ENCODE measurements at regions not wholly inside any gene's neighbourhood (a gene's known extent, or its start where the extent isn't known, plus 50 kb on each side); places are given as distances from the start of the nearest gene placed in this dataset.

DNA sequence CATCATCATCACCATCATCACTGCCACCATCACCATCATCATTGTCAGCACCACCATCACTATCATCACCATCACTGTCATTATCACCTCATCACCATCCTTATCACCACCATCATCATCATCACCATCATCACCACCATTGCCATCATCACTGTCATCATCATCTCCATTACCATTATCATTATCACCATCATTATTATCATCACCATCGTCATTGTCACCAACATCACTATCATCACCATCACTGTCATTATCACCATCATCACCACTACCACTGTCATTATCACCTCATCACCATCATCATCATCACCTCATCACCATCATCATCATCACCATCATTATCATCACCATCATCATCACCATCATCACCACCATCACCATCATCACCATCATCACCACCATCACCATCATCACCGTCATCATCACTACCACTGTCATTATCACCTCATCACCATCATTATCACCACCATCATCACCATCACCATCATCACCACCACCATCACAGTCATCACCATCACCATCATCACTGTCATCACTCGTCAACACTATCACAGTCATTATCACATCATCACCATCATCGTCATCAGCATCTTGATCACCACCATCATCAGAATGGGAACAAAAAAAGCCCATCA, 191.1 kb downstream of the TTLL2 start:
- no peak for DNase-seq

DNA sequence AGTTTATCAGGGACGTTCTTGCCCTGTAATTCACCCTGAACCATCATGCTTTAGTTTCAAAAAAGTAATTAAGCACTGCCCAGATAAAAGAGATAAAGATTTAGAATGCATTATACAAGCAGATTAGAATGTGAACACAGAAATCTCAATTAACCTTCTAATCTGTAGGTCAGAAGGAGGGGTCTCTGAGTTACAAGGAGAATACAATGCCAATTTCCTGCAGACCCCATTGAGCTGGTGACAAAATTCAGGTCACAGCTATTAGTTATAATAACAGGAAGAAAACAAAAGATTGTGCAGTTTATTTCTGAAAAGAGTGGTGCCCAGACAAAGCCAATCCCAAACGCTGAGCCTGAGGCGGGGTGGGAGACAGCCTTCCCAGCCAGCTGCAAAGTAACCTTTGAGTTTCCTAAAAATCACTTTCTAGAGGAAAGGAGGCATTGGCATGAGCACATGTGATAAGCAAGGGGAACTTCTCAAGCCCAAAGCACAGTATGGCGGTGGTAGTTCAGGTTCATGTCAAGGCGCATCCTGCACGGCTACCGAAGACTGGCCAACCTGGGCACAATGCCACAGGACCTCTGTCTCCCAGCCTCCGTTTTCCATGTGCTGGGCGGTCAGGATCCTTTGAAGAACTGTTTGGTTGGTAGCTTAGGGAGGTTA, 192.5 kb downstream of the TTLL2 start:
- no peak for DNase-seq

DNA sequence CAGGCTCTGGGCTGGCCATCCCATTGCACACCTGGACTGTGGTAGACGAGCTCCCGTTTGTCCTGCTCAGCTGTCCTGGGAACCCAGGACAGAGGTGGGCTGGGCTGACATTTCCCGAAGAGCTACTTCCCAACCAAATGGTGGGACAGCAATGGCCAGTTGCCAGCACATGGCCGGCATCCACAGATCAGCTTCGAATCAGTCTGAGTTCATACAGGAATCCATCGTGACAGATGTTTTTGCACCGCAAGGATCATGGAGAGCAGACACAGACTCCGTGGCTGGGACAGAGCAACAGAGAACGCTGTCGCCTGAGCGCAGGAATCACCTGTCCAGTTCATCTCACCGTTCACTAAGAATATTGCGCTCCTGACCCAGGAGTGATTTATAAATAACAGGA, 198.5 kb downstream of the TTLL2 start:
- DNase-seq: no peak

DNA sequence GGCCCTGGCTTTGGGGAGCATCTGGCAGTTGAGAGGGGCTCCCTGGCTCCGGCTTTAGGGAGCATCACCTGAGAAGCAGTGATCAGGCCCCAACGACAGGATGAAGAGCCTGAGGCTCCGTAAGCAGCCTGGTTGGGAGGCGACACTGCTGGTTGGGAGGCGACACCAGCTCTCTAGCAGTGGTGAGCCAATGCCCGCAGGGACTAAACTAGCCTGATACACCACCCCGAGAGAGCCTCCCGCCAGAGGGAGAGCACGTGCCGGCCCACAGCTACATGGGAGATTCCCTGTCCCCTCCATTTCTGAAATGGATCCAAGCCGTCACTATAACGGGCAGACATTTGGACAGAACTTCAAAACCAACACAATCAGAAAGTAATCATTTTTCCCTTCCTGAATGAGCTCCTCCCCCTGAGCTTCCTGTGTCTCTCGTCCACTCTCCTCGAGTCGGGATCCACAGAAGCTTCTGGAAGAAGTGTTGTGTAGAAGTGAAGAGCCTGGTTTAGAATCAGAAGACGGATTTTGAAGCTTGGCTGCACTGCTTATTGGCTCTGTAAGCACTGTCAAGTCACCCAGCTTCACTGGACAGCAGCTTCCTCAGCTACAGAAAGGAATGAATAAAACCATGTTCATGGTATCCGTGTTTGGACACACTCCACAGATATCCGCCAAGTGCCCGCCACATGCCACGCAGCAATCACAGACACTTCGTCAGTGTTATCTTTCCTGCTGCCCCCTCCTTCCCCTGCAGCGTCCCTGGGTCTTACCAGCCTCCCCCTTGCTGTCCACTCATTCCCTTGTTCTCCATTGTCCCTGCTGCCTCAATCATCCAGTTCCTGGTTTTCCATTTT, 199.6 kb downstream of the TTLL2 start:
- DNase-seq: no peak

DNA sequence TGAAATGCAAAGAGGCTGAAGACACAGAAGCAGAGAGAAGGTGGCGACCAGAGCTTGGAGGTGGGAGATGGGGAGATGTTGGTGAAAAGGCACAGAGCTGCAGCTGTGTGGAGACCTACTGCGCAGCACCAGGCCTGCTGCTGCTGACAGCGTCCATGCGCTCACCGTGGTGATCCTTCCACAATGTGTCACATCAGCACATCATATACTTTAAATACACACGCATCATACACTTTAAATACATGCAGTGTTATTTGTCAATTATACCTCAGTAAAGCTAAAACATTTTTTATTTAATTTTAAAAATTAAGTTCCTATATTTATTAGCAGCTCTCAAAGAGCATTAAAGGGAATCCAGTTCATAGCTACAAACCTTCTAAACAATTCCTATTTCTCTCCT, 200.9 kb downstream of the TTLL2 start:
- DNase-seq: no peak

DNA sequence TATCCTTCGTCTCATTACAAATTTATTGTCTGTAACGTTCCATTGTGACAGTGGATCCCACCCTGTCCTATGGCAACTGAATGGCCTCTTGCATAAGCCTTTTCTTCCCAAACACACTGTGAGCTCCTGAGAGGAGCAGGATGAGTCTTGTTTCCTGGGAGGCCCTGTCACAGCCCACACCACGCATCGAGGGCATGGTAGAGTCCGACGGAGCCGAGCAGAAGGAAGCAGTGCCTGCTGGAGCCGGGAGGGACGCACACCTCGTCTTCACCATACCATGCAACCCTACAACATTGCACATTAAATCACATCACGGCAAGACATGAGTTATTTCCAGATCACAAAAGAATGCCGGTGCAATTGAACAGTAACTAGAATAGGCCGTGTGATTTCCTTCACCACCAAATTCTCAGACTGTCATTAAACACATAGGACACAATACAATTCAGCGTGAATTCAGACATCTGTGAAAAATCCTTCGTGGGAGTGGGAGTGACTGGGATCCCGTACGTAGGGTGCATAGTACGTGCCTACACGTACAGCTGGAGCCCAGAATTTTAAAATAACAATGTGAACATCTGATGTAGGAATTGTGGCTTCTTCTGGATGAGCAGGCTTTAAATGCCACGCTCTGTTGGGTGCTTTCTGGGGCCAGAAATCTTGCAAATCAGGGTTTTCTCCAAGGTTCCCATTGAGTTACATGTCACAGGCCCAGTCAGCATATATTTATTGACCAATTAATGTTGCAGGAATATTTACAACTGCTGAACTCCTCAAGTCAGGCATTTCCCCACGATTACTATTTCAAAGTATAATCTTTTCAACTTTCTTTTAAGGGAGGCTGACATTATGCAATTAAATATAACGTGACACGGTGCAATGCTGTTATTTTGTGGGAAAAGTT, 201.8 kb downstream of the TTLL2 start:
- DNase-seq: no peak

DNA sequence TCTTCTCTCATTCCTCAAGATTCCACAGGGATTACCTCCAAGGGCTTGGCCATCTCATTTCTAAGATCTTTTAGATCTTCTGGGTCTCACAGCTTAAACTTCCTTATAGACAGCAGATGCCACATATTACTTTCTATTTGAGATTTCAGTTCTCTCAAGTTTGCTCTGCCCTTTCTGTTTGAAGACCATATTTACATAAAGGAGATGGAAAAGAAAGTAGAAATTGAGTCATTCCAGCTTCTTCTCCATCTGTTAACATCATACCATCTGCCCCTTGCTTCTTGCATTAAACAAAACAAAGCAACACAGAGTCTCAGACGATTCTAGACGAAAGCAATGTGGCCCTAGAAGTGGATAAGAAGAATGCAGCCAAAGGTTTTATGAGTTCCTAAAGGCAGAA, 203.4 kb downstream of the TTLL2 start:
- no peak for DNase-seq

DNA sequence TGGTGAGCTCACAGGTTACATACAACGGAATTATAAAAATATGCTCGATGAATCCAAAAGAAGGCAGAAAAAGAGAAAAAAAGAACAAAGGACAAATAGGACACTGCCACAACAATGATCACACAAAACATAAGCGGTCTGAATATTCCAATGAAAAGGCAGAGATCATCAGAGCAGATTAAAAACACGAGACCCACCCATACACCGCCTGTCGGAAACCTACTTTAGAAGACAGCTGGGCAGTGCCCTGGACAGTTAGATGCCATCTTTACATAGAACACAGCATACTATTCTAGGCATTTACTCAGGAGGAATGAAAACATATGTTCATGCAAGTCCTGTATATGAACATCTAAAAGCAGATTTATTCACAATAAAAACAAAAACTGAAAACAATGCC, 204.1 kb downstream of the TTLL2 start:
- no peak for DNase-seq

DNA sequence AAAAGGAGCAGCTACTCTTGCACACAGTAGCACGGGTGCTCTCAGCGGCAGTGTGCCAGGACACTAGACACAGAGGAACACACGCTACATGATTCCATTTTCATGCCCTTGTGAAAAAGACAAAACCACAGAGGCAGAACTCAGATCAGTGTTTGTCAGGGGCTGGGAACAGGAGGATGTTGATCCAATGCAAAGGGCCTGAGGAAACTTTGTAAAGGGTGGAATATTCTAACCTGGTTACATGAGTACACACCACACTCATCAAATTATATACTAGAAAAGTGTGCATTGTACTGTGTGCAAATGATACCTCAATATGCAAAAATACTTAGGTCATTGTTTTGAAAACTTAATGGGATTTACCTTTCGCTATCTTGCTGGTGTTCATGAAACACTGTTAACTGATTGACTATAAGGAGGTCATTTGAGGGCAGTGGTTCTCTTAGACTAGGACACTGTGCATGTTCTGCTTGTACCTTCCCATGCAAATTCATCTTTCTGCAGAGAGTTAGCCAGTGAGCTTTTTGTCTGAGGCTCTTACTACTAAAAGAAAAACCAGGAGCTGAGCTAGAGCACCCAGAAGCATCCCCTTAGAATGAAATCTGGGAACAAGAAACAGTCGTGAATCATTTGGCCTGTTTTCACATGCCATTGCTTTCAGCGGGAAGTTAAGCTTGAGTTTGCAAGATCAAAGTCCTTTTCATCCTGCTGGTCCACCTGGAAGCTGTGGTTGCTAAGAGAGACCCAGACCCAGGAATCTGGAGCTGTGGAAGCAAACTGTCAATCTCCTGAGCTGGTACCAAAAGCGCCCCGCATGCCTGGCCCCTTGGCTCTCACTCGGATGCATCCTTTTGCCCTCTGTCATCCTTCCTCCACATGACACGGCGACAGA, 204.8 kb downstream of the TTLL2 start:
- DNase-seq: no peak

DNA sequence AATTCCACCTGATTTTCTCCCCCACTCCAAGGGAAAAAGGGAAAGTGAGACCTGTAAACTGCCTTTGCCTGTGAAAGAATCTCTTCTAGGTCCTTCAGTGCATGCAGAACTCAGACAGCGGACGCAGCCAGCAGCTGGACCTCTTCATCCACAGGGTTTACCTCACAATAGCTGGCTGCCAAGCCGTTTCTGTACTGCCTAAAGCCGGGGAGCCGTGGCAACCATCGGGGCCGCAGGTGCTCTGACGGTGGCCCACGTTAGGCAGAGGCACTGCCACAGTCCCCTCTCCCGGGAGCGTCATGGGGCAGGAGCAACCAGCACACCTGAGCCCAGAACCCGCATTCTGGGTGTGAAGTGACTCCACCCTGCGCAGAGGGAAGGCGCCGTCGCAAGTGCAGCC, 206.1 kb downstream of the TTLL2 start:
- DNase-seq: peak in 1 of 2 experiments; percentile 48

DNA sequence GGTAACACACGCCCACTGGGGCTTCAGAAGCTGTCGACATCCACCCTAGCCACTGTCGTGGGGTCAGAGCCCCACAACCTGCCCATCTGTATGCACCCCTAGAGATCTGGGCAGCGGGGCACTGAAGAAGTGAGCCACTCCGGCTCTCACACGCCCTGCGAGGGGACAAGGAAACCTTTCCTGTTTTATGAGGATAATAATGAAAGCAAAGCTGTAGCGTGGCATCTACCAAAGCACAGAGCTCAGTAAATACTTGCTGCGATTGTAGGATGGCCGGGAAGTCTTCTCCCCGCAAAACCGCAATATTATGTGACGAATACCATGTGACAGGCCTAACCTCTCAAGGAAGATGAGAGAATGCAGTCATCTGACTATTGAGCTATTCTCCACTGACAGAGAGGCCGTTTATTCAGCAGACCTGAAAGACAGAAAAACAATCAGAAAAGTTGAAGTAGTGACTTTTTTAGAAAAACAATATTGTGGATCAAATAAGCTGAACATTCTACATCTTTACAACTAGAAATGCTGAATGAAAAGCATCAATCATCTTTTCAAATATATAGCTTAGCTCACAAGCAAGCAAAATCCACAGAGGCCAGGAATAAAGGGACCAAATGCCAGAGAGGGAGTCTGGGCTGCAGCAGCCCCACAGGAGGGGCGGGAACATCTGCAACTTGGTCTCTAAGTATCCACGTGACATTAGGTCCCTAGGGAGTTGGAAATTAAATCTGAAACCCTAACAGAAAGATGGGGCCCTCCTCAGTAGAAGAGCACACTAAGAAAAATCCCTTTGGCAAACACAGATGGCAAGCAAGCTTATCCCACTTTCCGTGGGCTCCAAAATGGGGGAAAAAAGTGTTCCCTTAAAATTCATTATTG, 207.8 kb downstream of the TTLL2 start:
- peak; percentile 60 to 72 for DNase-seq

DNA sequence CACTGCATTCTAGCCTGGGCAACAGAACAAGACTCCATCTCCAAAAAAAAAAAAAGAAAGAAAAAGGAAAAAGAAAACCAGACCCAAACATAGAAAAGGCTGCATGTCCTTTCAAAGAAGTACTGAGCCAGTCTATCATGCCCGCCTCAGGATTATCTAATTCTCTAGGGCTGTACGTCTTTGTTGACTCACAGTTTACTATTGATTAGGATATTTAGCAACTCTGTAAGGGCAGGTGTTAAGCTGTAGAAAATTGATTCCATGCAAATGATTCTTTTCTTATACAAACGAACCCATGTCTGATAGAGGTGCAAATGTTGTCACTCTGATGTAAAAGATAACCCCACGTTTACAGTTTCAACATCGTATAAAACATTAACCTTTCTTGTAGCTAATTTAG, 209.0 kb downstream of the TTLL2 start:
- no peak for DNase-seq

DNA sequence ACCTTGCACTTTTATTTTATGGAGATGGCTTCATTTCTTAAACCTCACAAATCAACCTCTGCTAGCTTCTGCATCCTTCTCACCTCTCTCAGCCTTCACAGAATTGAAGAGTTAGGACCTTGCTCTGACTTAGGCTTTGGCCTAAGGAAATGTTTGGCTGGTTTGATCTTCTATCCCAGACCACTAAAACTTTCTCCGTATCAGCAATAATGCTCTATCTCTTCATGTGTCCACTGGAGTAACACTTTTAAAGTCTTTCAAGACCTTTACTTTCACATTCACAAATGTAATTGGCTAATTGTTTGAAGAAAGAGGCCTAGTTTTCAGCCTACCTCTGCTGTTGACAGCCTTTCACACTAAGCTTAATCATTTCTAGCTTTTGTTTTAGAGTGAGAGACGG, 212.9 kb downstream of the TTLL2 start:
- no peak for DNase-seq

DNA sequence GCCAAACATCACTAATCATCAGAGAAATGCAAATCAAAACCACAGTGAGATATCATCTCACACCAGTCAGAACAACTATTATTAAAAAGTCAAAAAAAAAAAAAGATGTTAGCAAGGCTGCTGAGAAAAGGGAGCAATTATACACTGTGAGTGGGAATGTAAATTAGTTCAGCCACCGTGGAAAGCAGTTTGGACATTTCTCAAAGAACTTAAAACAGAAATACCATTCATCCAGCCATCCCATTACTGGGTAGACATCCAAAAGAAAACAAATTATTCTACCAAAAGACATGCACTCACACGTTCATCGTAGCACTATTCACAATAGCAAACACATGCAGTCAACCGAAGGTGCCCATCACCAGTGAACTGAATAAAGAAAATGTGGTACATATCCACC, 213.9 kb downstream of the TTLL2 start:
- DNase-seq: no peak

DNA sequence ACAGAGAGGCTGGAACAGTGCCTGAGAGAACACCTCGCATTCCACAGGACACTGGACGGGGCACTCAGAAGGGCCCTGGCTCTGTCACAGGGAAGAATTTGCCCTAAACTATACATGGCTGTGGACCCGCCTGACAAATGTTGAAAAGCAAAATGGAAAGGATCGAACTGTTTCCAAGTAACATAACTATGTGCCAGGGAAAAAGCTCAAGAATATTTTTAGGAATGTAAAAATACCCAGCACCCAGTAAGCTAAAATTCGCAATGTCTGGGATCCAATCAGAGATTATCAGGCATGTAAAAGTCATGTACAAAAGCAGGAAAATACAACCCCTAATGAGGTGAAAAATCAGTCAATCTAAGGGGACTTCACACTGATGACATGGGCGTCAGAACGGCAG, 215.9 kb downstream of the TTLL2 start:
- DNase-seq: no peak

DNA sequence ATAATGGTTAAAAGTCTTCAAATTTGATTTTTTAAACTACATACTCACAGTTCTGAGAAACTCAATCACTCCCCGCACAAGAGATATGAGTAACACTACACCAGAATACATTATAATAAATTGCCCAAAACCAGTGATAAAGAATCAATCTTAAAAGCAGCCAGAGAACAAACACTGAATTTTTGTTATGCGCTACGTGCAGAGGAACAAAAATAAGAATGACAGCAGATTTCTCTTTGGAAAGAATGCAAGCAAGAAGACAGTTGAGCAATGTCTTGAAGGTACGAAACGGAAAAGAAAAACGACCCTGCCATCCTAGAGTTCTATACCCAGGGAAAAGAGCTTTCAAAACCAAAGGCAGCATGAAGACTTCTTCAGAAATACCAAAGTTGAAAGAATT, 216.7 kb downstream of the TTLL2 start:
- no peak for DNase-seq

DNA sequence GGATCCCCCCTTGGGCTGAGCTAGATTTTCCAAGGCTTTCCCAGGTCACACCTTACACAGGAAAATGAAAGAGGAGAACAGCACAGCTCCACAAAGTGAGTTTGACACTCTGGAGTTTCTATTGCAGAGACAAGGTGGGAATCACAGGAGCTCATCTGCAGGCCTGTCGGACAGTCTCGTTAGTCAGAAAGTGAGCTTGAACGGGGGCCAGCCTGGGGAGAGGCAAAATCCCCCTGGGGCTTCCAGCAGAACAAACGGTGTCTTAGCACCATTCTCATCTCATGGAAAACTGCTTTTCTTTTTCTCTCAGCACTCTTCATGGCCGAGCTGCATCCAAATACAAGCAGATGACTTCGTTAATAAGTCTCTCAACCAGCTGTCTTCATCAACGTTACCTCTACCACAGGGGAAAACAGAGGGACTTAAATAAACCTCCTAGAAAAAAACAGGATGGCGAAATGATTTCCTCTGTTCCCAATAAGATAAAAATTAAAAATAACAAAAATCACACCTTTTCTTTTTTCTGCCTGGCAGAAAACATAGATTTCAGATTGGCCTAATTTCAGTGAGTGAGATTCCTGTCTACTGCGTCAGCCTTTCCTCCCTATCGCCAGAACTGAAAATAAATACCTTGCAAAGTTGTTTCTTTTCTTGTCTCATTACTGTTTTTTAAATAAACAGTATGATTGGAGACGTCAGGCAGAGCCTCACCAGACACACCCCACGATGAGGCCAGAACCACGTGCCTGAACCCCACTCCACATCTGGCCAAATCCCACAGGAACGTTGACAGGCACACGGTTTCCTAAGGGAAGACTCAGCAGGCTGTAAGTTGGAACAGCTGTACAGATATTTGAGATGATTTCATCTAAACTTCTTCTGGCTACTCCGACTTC, 219.0 kb downstream of the TTLL2 start:
- no peak for DNase-seq

DNA sequence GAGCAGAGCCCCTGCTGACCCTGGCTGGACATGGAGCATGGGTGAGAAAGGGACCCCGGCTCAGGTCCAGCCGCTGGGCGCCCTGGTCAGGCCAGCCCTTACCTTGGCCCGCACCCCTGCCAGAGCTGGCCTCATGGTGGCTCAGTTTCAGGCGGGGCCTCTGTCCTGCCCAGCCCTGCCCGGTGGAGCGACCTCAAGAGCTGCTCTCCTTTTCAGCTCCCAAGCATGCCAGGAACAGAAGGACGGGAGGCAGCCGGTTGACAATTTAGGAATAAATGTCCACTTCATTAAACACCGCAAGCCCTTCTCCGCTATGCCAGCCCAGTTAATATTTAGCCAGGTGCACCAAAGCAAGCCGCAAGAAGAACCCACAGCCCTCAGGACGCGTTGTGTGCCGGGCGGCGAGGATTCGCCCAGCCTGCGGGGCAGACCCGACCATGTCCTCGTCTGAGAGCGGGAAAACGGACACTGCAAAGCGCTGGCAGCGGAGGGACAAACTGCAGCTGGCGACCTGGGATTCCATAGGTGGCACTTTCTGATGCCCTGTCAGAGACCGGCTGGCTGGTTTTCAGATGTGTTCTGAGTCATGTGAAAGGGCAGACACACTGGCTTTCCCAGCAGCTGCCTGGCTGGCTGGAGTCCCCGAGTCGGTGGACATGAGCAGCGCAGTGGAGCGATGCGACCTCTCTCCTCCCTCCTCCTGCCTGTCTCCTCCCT, 221.9 kb downstream of the TTLL2 start:
- DNase-seq: no peak

DNA sequence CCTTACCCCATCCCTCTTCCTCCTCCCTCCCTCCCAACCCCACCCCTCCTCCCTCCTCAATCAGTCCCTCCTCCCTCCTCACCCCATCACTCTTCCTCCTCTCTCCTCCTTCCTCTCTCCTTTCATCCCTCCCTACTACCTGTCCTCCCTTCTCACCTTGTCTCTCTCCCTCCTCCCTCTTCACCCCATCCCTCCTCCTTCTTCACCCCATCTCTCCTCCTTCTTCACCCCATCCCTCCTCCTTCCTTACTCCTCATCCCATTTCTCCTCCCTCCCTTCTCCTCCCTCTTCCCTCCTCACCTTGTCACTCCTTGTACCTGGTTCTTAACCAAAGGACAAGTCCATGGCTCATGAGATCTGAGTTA, 222.4 kb downstream of the TTLL2 start:
- DNase-seq: no peak
